ENCODE measurements at regions not wholly inside any gene's neighbourhood (a gene's known extent, or its start where the extent isn't known, plus 50 kb on each side); places are given as distances from the start of the nearest gene placed in this dataset.
"Not testable (repeated sequence)": the region's sequence is repeated elsewhere in the genome, so short reads cannot be mapped to it uniquely, and the experiment has no call there.

DNA sequence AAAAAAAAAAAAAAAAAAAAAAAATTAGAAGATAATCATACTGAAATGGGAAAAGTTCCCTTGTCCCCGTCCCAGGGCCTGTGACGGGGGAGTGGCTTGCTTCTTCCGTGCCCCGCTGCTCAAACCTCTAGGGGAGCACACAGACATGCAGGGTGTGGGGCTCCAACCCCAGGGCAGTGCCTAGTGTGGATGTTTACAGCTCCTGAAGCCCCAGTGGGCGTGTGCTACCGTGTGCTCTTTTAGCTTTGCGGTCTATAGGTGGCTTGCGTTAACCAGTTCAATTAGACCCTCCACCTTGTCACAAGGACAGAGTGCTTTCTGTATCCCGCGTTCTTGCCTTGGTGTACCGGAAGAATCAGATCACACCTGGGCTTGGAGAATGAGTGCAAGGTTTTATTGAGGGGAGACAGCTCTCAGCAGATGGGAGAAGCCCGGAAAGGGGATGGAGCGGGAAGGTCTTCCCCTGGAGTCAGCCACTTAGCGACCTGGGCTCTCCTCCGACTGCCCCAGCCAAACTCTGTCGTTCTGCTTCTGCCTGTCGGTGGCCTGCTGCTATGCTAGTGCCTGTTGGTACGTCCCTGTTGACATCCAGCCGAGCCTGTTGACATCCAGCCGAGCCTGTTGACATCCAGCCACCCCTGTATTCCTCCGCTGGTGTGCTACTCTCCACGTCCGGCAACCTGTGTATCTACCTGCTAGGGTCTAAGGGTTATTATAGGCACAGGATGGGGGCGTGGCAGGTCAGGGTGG, 569.8 kb downstream of the VGLL3 start:
- TF ChIP-seq, protein P1, sequence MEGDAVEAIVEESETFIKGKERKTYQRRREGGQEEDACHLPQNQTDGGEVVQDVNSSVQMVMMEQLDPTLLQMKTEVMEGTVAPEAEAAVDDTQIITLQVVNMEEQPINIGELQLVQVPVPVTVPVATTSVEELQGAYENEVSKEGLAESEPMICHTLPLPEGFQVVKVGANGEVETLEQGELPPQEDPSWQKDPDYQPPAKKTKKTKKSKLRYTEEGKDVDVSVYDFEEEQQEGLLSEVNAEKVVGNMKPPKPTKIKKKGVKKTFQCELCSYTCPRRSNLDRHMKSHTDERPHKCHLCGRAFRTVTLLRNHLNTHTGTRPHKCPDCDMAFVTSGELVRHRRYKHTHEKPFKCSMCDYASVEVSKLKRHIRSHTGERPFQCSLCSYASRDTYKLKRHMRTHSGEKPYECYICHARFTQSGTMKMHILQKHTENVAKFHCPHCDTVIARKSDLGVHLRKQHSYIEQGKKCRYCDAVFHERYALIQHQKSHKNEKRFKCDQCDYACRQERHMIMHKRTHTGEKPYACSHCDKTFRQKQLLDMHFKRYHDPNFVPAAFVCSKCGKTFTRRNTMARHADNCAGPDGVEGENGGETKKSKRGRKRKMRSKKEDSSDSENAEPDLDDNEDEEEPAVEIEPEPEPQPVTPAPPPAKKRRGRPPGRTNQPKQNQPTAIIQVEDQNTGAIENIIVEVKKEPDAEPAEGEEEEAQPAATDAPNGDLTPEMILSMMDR (conservative IDR thresholded peaks at IDR 0.05; ENCODE audit: low read depth, low read length) = no peak
- DNase-seq (ENCODE audit: low read depth) = no peak
- no peak overlapping the region for H3K4me3 ChIP-seq (ENCODE audit: low read length)

DNA sequence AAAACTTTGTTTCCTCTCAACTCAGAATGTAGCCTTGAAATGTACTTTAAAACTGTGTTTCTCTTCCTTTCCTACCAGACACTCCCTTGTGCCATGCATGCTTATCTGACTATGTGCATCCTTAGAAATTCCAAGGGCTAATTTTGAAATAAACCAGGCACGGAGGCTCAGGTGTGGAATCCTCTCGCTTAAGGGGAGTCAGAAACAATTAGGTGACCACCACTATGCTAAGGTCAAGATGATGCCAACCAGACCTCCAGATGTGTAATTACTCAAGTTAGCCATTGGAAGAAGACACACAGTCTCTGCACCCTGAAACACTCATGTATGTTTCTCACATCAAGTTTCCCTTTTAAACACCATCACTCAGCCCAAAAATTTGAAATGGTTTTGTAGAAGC, 572.1 kb downstream of the VGLL3 start:
- no peak overlapping the region for H3K4me3 ChIP-seq (ENCODE audit: low read length)
- no peak for DNase-seq (ENCODE audit: low read depth)
- TF ChIP-seq, protein P1 (conservative IDR thresholded peaks at IDR 0.05; ENCODE audit: low read depth, low read length) = no peak

- TF ChIP-seq, protein P1 (conservative IDR thresholded peaks at IDR 0.05; ENCODE audit: low read depth, low read length) = no peak
- DNase-seq (ENCODE audit: low read depth) = peak; percentile 11
- H3K4me3 ChIP-seq (ENCODE audit: low read length) = no peak overlapping the region
Measured at GRCh38 chr3:86416334-86416733, 574.6 kb downstream of the VGLL3 start.

DNA sequence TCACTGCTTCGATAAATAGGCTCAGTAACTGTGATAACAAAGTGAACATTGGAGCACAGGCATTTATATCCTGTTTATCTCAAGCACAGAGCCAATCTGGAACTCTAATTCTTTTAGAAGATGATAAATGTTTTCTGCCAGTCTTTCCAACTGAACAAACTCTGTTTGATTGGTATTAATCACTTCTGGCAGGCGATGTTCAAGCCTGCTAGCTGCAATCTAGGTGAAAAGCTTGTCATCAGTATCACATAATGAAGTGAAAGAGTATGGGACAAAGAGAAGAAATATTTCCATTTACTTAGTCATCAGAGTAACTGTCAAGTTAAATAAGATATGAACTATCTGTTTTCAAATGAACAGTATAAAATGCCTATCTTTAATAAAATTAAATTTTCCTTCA, 577.3 kb downstream of the VGLL3 start:
- DNase-seq (ENCODE audit: low read depth) = no peak
- TF ChIP-seq, protein P1 (conservative IDR thresholded peaks at IDR 0.05; ENCODE audit: low read depth, low read length) = no peak
- H3K4me3 ChIP-seq (ENCODE audit: low read length) = no peak overlapping the region

GRCh38 chr3:86410587-86410986, 580.4 kb downstream of the VGLL3 start:
- TF ChIP-seq, protein P1 (conservative IDR thresholded peaks at IDR 0.05; ENCODE audit: low read depth, low read length) = no peak
- no peak for DNase-seq (ENCODE audit: low read depth)
- no peak overlapping the region for H3K4me3 ChIP-seq (ENCODE audit: low read length)

DNA sequence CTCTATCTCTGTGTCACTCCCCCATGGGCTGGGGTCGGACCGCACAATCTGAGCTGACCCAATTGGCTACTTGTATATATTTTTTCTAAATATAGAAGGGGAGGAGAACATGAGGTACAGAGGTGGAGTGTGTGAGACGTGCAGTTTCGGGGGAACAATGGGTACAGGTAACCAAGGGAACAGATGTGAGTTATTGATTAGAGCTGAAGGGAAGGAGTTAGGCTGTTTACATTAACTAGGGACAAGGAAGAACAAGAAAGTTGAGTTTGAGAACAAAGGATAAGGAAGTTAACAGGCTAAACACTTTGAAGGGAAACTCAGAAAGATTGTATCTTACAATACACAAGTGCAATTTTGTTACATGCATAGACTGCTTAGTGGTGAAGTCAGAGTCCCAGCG, 601.2 kb downstream of the VGLL3 start:
- not testable (repeated sequence) for DNase-seq (ENCODE audit: low read depth); H3K4me3 ChIP-seq (ENCODE audit: low read length)

DNA sequence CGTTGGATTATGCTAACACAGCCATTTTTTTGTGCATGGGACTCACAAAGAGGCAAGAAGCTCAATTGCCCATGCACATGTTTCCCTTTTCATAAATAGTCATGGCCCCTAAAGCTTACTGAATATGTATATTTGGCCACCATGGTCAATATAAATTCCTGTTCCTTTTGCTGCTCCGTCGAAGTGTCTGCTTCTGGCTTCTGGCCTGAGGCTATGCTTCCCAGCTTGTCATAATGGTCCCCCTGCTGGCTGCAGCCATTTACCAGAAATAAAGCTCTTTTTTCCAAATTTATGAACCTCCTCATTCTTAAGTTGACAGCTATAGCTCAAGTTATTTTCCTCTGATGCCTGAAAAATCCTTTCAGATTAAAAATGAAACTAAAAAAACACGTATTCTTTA, 602.1 kb downstream of the VGLL3 start:
- TF ChIP-seq, protein P1 (conservative IDR thresholded peaks at IDR 0.05; ENCODE audit: low read depth, low read length) = peak; percentile 28
- no peak for DNase-seq (ENCODE audit: low read depth)

More for the DNA sequence above, 602.1 kb downstream of the VGLL3 start:
- no peak overlapping the region for H3K4me3 ChIP-seq (ENCODE audit: low read length)

Measured in retinal pigment epithelial cell (primary cell).